ENCODE measurements at regions not wholly inside any gene's neighbourhood (a gene's known extent, or its start where the extent isn't known, plus 50 kb on each side); places are given as distances from the start of the nearest gene placed in this dataset.

GRCh38 chr3:127052121-127052561 lies 69.2 kb downstream of the PLXNA1 start:
- in situ Hi-C loops (cut with HindIII; ENCODE audit: extremely low pct_ligation_motif_present, low pct_unique_long_range_greater_than_20kb) = no loop called here
- no peaks in the 10 kb centered on the region for H3K4me1 ChIP-seq (ENCODE audit: insufficient read depth, low read length)
- no peaks in the 10 kb centered on the region for H3K36me3 ChIP-seq (replicated peaks in 1 of 2; ENCODE audit: control insufficient read depth in 1 of 2, insufficient read depth in 2 of 2, low read length in 2 of 2)
- H3K4me3 ChIP-seq (replicated peaks in 1 of 3; ENCODE audit: insufficient read depth in 1 of 3, low read depth in 2 of 3, low read length in 3 of 3) = no peak overlapping the region
- no peaks in the 10 kb centered on the region for H3K79me2 ChIP-seq (ENCODE audit: insufficient read depth, low read length)
- no peak for DNase-seq (ENCODE audit: low spot score)
- no peak overlapping the region for H3K27ac ChIP-seq (ENCODE audit: extremely low read length, insufficient read depth, low read length)
- intact Hi-C loops (cut with micrococcal nuclease; ENCODE audit: unreplicated experiment) = no loop called here
- WGBS (ENCODE audit: low lambda C conversion rate) = 0% methylated on average over 3 of the region's 15 CpGs
- peak; percentile 69 for ATAC-seq
- peaks cover 8% of the 10 kb centered on the region for H3K9me3 ChIP-seq (ENCODE audit: low read length)
- no TSS peak for BruUV-seq (replicated peaks)
- TF ChIP-seq DBP (CRISPR knock-in tag; IDR thresholded peaks at IDR 0.05; ENCODE audit: not compliant biosample characterization) (no peak), ZNF264 (CRISPR knock-in tag; IDR thresholded peaks at IDR 0.05) (no peak), RNF219 (CRISPR knock-in tag; IDR thresholded peaks at IDR 0.05) (no peak), SOX6 (IDR thresholded peaks at IDR 0.05) (no peak), SOX6 (CRISPR knock-in tag; IDR thresholded peaks at IDR 0.05) (no peak), NR2F1 (CRISPR knock-in tag; IDR thresholded peaks at IDR 0.05) (no peak), SAP130 (CRISPR knock-in tag; IDR thresholded peaks at IDR 0.05; ENCODE audit: low read depth) (no peak), KDM3A (CRISPR knock-in tag; IDR thresholded peaks at IDR 0.05; ENCODE audit: low read depth) (no peak), REPIN1 (CRISPR knock-in tag; IDR thresholded peaks at IDR 0.05; ENCODE audit: borderline replicate concordance, low read depth) (no peak), ZNF468 (CRISPR knock-in tag; IDR thresholded peaks at IDR 0.05) (no peak), ZFAT (CRISPR knock-in tag; conservative IDR thresholded peaks at IDR 0.05) (no peak), ZNF207 (IDR thresholded peaks at IDR 0.05; ENCODE audit: borderline replicate concordance) (no peak)
- no peaks in the 10 kb centered on the region for H4K20me1 ChIP-seq (ENCODE audit: insufficient read depth, low read length)
- no peak overlapping the region for H2AFZ ChIP-seq (ENCODE audit: low read length)
- no peak overlapping the region for H3K9ac ChIP-seq (ENCODE audit: insufficient read depth, low read depth, low read length)
- no peak for FAIRE-seq
- ChIA-PET POLR2A (no interaction called here), CTCF (ENCODE audit: low intra/inter-chr PET ratio, low total read pairs) (no interaction called here)
- H3K4me2 ChIP-seq (ENCODE audit: low read depth, low read length) = no peak overlapping the region
- H3K27me3 ChIP-seq (ENCODE audit: control insufficient read depth in 1 of 2, insufficient read depth in 2 of 2, low read length in 2 of 2) = peaks cover 4 to 19% of the 10 kb centered on the region in 2 experiments; a peak in 3 of 5 replicates
